HG03039 (cell line): ENCODE measurements at regions not wholly inside any gene's neighbourhood (a gene's known extent, or its start where the extent isn't known, plus 50 kb on each side); places are given as distances from the start of the nearest gene placed in this dataset.

Experiments used
- ATAC-seq: cut with Tn5 transposase; IDR thresholded peaks from one replicate; pipeline ENCODE4 v1.9.1; 2021; ENCODE audit warnings: mild to moderate bottlenecking, moderate library complexity; ENCODE audit not compliant: unreplicated experiment

GRCh38 chr5:117299224-117299935, 724.8 kb upstream of the SEMA6A start:
- ATAC-seq = no peak

- no peak for ATAC-seq
Measured at GRCh38 chr5:117296872-117297271, 722.2 kb upstream of the SEMA6A start.

- ATAC-seq = no peak
Measured at GRCh38 chr5:117295941-117296340, 721.3 kb upstream of the SEMA6A start.

GRCh38 chr5:117286813-117287212, 712.2 kb upstream of the SEMA6A start:
- no peak for ATAC-seq

GRCh38 chr5:117271656-117272055, 697.0 kb upstream of the SEMA6A start:
- ATAC-seq = no peak

- ATAC-seq = no peak
Measured at GRCh38 chr5:117266280-117266679, 691.7 kb upstream of the SEMA6A start.

- no peak for ATAC-seq
Measured at GRCh38 chr5:117263231-117263630, 688.6 kb upstream of the SEMA6A start.

- no peak for ATAC-seq
Measured at GRCh38 chr5:117262572-117263131, 688.0 kb upstream of the SEMA6A start.

GRCh38 chr5:117261948-117262571, 687.4 kb upstream of the SEMA6A start:
- ATAC-seq = no peak

GRCh38 chr5:117255211-117256027, 680.8 kb upstream of the SEMA6A start:
- ATAC-seq = no peak

- ATAC-seq = no peak
Measured at GRCh38 chr5:117252566-117252965, 677.9 kb upstream of the SEMA6A start.

GRCh38 chr5:117249086-117249815, 674.6 kb upstream of the SEMA6A start:
- no peak for ATAC-seq

- no peak for ATAC-seq
Measured at GRCh38 chr5:117246424-117246823, 671.8 kb upstream of the SEMA6A start.

- ATAC-seq = no peak
Measured at GRCh38 chr5:117245130-117245529, 670.5 kb upstream of the SEMA6A start.

- ATAC-seq = no peak
Measured at GRCh38 chr5:117242028-117242427, 667.4 kb upstream of the SEMA6A start.

- no peak for ATAC-seq
Measured at GRCh38 chr5:117236941-117237340, 662.3 kb upstream of the SEMA6A start.

- no peak for ATAC-seq
Measured at GRCh38 chr5:117235786-117236185, 661.2 kb upstream of the SEMA6A start.

GRCh38 chr5:117230375-117230774, 655.8 kb upstream of the SEMA6A start:
- ATAC-seq = no peak

- no peak for ATAC-seq
Measured at GRCh38 chr5:117220730-117221129, 646.1 kb upstream of the SEMA6A start.

GRCh38 chr5:117218789-117219188, 644.2 kb upstream of the SEMA6A start:
- ATAC-seq = no peak

GRCh38 chr5:117212866-117213265, 638.2 kb upstream of the SEMA6A start:
- ATAC-seq = no peak
